ENCODE measurements at regions not wholly inside any gene's neighbourhood (a gene's known extent, or its start where the extent isn't known, plus 50 kb on each side); places are given as distances from the start of the nearest gene placed in this dataset.

GRCh38 chr9:113796646-113797426 lies 79.3 kb upstream of the ZNF618 start:
- no peak overlapping the region for H3K4me3 ChIP-seq (ENCODE audit: control insufficient read depth, low read depth, low read length)
- TF ChIP-seq, protein P1, sequence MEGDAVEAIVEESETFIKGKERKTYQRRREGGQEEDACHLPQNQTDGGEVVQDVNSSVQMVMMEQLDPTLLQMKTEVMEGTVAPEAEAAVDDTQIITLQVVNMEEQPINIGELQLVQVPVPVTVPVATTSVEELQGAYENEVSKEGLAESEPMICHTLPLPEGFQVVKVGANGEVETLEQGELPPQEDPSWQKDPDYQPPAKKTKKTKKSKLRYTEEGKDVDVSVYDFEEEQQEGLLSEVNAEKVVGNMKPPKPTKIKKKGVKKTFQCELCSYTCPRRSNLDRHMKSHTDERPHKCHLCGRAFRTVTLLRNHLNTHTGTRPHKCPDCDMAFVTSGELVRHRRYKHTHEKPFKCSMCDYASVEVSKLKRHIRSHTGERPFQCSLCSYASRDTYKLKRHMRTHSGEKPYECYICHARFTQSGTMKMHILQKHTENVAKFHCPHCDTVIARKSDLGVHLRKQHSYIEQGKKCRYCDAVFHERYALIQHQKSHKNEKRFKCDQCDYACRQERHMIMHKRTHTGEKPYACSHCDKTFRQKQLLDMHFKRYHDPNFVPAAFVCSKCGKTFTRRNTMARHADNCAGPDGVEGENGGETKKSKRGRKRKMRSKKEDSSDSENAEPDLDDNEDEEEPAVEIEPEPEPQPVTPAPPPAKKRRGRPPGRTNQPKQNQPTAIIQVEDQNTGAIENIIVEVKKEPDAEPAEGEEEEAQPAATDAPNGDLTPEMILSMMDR (conservative IDR thresholded peaks at IDR 0.05; ENCODE audit: control insufficient read depth, insufficient read depth, low read depth, low read length) = no peak
- no peak for DNase-seq (ENCODE audit: low read depth)

GRCh38 chr9:113798062-113799030 lies 77.8 kb upstream of the ZNF618 start:
- peak; percentile 15 for DNase-seq (ENCODE audit: low read depth)
- TF ChIP-seq, protein P1 (conservative IDR thresholded peaks at IDR 0.05; ENCODE audit: control insufficient read depth, insufficient read depth, low read depth, low read length) = no peak
- H3K4me3 ChIP-seq (ENCODE audit: control insufficient read depth, low read depth, low read length) = no peak overlapping the region

GRCh38 chr9:113800276-113800675 lies 75.8 kb upstream of the ZNF618 start:
- DNase-seq (ENCODE audit: low read depth) = no peak
- TF ChIP-seq, protein P1 (conservative IDR thresholded peaks at IDR 0.05; ENCODE audit: control insufficient read depth, insufficient read depth, low read depth, low read length) = no peak
- H3K4me3 ChIP-seq (ENCODE audit: control insufficient read depth, low read depth, low read length) = no peak overlapping the region

GRCh38 chr9:113803811-113804589 lies 72.1 kb upstream of the ZNF618 start:
- TF ChIP-seq, protein P1 (conservative IDR thresholded peaks at IDR 0.05; ENCODE audit: control insufficient read depth, insufficient read depth, low read depth, low read length) = no peak
- H3K4me3 ChIP-seq (ENCODE audit: control insufficient read depth, low read depth, low read length) = no peak overlapping the region
- no peak for DNase-seq (ENCODE audit: low read depth)

GRCh38 chr9:113805486-113806132 lies 70.5 kb upstream of the ZNF618 start:
- no peak overlapping the region for H3K4me3 ChIP-seq (ENCODE audit: control insufficient read depth, low read depth, low read length)
- no peak for DNase-seq (ENCODE audit: low read depth)
- TF ChIP-seq, protein P1 (conservative IDR thresholded peaks at IDR 0.05; ENCODE audit: control insufficient read depth, insufficient read depth, low read depth, low read length) = no peak
